ENCODE measurements at regions not wholly inside any gene's neighbourhood (a gene's known extent, or its start where the extent isn't known, plus 50 kb on each side); places are given as distances from the start of the nearest gene placed in this dataset.

DNA sequence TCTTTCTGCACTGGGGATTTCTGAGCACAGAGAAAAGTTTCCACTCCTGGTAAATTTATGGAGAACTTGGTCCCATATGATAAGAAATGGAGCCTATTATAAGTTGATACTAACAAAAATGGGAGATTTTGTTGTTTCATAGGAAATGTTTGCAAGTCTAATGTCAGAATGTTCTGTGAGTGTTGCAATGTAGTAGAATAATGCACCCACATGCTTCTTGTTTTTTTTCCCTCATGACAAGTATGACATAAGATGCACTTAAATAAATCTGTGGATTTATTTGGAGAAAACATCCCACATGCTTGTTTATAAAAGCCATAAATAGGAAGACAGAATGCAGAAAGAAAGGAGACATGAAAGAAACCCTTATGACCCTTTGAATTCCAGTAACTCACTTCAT lies 50.8 kb upstream of the KCNJ6 start:
- no peak for DNase-seq

DNA sequence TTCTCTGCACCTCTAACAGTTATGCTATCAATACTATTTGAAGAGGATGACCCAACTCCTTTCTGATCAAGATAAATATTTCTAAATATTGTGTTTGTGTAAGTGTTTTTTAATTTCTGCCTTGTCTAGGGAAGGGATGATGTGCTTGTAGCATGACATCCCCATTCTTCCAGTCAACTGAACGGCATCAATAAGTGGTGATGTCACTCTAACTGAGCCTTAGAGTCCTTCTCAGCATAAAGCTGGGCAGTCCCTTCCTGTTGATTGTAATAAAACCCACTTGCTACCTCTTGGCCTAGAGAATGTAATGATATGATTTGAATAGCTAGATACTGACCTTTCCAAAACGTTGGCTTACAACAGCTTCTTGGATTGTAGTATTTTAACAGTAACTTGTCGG lies 52.5 kb upstream of the KCNJ6 start:
- DNase-seq, result no peak

DNA sequence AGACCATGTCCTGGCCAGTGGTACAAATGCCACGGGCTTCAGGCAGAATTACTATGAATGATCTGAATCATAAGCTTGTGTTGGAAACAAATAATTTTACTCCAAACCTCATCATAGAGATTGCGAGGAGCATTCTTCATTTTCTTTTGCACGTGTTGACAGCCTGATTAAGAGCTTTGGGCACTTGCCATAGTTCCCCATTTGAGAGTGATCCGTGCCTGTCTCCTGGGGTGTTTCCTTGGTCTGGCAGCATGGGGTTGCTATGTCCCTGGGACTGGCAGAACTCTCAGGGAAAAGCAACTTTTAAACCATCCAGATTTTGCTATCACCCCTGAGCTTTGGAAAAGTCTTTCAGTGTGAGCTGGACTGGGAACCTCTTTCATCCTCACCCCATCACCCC lies 54.3 kb upstream of the KCNJ6 start:
- no peak for DNase-seq

DNA sequence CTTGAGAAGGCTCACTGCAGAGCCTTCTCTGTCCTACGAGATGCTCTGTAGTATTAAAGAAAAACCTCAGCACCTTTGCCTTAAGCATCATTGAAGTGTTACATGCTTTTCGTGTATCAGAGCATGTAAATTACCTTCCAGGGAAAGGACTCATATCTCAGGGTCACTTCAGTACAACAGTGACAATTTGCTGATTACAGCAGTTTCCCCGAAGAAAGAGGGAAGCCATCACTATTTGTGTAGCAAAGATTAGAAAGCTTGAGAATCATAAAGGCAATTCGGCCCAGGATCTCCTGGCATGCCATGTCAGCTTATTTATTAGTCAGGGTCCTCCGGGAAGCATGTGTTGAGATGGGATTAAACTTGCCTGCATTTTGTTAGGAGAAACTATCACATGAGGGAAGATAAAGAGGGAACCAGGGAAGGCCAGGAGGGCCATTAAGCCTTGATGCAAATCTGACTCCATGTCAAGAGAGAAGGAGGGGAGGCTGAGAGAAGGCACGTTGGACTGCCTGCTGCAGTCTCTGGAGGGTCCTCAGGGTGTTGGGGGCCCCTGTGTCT lies 55.2 kb upstream of the KCNJ6 start:
- no peak for DNase-seq

DNA sequence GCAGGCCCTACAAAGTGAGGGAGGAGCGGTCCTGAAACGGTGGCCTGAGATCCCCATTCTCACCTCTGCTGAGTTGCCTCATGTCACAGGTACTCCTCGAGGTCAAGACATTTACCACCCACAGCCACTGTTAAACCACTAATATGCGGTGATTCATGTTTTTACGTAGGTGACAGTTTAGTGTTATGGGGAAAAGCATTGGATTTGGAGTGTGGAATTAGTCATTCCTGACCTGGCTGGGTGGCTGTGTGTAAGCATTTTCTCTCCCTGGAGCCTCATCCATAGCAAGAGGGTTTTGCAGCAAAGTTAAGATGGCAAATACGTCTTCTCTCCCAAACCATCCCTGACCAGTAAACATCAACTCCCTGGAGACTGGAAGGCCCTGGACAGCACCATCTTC lies 57.8 kb upstream of the KCNJ6 start:
- no peak for DNase-seq

DNA sequence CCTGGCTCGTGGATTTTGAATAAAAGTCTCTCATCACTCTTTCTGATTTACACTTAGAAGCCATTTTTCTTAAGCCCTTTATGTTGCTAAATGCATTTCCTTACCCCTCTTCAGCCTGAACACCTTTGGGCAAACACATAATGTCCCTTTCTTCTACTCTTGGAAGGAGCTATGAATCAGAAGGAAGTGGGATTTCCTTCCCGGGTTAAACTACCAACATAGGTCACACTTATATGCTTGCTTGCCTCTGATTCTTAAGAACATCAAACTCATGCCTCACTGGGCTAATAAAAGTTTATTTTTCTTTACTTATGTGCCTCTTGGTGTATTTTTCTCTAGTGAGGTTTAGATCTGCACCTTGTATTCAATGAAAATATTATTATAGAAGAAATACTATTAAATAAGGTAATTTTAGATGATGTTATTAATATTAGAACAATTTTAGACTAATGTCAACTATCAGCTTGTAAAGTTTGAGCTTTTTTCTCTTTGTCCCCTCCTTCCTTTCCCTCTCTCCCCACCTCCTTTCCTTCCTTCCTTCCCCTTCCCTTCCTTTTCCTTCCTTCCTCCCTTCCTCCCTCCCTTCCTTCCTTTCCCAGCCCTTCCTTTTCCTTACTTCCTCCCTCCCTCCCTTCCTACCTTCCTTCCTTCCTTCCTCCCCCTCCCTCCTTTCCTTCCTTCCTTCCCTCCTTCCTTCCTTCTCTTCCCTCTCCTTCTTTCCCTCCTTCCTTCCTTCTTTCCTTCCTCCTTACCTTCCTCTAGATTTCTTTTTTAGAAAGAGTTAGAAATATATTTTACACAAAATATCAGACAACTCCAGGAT lies 66.5 kb upstream of the KCNJ6 start:
- no peak for DNase-seq

DNA sequence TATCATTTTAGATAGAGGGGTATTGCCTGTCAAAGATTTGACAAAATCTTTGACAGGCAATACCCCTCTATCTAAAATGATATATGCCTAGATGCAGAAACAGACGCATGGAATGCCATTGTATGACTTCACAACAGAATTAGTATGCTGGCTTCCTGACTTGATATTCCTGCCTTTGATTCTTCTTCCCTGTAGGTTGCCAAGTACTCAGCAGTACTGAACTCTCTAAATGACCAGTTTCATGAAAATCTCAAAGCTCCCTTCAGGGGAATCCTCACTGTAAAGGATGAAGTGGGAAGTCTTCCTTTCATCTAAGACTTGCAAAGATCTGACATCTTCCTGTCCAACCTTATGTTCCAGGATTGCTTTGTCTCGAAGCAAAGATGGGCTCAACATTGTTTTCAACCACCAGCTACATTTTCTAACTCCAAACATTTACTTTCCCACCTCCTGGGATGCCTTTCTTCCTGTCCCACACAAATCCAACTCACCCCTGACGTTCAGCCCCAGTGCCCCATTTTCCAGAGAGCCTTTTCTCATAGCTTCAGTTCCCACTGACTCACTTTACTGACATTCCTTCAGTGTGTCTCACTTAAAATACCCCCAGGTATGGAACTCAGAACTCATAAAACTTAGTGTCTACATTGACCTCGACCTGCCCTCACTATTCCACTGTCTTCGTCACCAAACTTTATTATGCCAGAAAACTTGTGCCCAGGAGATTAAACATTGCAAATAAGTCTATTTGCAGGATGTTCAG lies 67.3 kb upstream of the KCNJ6 start:
- DNase-seq, result no peak

DNA sequence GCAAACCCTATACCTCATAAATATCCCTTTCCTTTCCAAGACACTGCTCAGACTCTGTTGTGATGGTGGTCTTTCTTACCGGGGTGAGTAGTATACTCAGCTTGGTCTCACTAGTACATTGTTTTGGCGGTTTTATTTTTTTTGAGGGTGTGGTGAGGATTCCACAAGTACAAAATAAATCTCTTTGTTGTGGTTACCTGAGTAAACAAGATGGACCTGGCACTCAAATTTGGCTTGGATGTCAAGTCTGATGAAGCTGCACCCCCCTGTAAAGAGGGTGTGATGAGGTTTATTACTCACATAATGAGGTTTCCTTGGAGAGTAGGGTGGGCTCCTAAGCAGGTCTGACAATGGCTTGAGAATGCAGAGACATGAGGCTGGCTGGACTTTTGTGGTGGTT lies 68.2 kb upstream of the KCNJ6 start:
- DNase-seq, result no peak

DNA sequence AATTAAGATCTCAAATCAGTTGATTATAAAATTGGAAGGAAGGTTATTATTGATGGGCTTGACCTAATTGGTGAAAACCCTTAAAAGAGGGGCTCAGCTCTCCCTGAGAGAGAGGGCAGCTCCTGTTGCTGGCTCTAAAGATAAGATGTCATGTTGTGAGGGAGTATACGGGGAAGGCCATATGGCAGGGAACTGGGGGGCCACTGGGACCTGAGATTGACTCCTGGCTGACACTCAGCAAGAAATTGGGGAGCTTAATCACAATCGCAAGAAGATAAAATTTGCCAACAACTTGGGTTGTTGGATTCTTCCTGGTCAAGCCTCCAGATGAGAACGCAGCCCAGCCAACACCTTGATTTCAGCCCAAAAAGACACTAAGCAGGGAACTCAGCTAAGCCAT lies 69.7 kb upstream of the KCNJ6 start:
- no peak for DNase-seq

DNA sequence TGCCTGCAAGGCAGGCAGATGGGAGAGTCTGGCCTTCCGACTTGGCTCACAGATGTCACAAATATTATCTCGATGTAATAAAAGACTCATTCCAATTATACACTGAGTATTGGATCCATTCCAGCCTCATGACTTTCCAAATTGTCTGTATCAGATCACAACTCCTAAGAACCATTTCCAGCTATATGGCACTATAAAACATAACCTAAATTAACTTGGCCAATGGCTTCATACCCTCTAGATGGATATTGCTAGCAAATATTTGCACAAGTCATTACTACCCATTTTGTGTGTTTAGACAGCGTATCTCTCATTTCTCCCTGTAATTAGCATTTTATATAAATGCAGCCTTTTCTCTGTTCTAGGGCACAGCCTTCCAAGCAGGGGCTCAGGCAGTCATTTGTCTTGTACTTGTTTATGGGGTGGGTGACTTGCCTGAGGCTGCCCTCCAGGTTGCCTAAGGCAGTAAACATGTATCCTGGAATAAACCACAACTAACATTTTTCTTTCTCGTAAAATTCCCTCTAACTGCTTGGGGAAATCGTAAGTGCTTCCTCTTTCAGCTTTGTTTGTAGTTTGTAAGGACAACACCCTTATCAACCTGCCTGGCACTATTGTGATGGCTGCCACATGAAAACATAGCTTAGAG lies 70.6 kb upstream of the KCNJ6 start:
- peak; percentile 83 for DNase-seq

DNA sequence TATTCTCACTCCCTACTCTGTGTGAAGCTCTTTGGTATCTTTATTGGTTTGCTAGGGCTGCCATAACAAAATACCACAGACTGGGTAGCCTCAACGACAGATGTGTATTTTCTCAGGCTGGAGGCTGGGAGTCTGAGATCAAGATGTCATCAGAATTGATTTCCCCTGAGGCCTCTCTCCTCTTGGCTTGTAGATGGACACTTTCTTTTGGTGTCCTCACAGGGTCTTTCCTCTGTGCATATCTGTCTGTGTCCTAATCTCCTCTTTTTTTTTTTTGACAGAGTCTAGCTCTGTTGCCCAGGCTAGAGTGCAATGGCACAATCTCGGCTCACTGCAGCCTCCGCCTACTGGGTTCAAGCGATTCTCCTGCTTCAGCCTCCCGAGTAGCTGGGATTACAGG lies 71.4 kb upstream of the KCNJ6 start:
- DNase-seq, result no peak

DNA sequence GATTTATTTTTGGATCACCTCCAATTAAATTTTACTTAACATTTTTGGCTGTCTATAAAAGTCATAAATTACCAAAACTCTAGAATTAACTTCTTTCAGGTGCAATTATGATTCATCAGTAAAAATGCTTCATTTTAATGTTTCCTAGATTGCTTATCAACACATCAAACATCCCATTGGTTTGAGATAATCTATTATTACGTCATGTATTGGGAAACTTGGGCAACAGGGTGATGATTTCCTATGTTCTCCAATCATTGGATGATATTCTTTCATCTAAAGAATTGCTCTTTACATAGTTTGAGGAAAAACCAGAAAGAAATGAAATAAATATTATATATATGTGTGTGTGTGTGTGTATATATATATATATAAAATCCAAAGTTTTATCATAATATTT lies 76.8 kb upstream of the KCNJ6 start:
- no peak for DNase-seq

DNA sequence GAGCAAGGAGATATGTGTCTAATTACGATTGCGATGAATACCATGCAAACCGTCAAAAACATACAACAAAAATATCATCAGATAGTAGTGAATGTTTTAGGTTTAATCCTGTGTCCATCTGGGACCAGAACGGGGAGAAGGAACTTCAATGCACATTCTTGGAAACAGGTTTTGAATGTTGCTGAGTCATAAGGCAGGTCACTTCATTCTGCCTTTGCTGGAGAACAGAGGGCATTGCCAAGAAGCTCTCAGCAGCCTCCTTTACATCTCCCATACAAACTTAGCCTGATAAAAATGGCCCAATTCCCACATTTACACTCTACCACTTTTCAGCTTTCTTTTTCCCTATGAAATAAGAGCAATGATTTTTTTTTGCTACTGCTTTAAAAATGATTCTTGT lies 78.0 kb upstream of the KCNJ6 start:
- no peak for DNase-seq

DNA sequence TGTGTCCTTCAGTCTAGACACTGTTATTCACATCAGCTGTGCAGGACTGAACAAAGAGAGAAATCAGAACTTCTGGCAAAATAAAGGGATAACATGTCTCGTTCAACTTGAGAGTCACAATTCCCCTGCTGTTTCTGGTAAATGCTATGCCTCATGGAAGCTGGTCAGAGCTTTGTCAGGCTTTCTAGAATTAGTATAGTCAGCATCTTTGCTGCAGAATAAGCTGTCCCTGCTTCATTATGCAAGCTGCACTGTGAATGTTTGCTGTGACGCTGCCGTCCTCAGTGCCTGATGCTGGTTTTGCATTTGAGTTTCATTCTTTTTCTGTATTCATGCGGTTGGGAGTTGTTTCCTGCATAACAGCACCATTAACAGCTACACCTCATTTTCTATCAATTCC lies 96.4 kb upstream of the KCNJ6 start:
- DNase-seq, result no peak

DNA sequence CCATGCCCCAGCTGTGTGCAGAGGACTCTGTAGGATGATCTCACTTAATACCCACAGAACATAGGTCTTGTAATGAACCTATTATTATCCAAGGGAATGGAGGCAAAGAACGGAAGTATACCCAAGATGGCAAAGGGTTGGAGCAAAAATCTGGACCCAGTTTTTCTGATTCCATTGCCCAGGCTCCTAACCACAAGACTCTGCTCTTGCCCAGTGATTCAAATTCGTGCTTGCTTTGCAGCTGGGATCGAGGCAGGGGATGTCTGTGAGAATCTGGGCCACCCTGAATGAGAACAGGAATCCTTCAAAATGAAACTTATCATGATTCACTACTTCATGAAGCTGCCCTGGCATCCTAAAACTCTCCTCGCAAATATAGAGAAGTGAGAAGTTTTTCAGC lies 97.5 kb upstream of the KCNJ6 start:
- no peak for DNase-seq

DNA sequence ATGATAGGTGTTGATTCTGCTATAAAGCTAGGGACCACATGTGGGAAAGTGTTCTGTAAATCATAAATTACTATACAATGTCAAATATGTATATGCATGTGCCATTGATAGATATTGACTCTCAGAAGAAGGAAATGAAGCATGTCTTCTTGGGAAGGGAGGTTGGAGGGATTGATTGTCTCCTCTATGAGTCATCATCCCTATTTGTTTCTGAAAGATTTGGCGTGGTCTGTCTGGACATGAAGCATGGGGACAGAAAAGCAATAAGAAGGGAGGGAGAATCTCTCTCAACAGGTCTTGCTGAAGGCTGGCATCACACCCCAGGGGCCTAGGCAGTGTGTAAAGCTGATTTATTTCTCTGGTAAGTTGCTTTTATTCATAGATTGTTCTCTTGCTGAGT lies 98.0 kb upstream of the KCNJ6 start:
- DNase-seq, result no peak

DNA sequence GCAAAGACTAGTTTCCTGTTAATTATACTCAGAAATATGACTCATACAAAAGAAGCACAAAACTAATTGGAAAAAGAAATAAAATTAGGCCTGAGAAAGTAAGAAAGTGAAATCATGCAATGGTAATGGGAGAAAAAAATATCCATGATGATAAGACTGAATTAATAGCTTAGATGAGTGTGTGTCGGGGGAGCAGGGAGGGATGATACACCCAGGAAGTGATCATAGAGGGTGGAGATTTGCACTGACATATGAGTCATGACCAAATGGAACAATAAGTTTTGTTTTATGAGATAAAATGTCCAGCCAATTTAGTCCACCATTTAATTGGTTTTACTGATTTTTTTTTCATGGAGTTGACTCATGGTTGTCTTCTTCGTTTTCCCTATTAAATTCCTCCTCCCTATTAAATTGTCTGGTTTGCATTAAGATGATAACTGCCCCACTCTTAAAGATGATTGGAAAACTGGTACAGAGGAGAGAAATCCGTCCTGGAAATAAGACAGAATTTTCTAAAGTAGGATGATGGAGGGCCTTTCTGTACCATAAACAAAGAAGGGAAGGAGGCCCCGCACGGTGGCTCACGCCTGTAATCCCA lies 111.7 kb upstream of the KCNJ6 start:
- no peak for DNase-seq

DNA sequence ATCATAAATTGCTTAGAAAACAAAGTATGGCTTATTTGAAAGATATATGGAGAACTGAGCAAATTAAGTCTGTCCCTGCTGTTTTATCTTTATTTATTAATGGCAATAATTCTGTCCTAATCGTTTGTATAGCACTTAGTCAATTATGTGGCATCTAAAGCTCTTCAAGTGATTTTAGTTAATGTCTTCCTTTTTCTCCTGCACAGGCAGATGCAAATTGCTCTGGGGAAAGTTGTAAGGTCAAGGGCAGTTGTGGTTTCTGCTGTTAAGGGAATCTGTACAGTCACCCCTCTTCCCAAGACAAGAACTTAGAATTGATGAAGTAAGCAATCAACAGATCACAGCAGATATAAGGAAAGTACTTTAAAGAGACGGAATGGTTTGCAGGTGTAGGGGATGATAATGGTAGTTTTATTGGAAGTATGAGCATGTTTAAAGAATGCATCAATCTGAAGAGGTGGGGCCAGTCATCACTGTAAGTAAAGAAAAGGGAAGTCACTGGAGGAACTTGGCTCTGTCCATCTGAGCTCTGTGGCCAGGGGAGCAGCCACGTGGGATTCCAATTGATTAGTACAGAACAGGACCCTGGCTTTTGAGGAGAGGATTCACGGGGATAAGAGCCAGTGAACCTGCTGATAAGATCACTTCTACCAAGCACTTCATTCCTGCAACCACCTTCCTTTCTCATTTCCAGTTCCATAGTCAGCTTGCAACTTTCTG lies 116.0 kb upstream of the KCNJ6 start:
- no peak for DNase-seq

DNA sequence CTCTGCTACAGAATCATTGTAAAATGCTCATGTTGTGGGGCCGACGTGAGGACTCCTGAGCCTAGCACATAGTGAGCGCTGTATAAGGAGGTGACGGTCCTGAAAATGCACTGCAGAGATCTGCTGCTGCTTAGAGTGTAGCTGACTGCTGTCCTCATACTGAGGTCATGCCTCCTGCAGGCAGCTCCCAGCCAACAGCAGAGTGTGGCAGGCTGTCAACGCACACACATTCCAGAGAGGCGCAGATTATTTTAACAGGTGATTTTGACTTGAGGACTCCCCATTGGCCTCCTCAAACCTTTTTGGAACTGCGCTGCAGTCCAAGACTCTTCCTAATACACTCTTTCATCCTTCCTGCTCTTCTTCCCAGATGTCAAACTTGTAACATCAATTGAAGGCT lies 119.8 kb upstream of the KCNJ6 start:
- no peak for DNase-seq

DNA sequence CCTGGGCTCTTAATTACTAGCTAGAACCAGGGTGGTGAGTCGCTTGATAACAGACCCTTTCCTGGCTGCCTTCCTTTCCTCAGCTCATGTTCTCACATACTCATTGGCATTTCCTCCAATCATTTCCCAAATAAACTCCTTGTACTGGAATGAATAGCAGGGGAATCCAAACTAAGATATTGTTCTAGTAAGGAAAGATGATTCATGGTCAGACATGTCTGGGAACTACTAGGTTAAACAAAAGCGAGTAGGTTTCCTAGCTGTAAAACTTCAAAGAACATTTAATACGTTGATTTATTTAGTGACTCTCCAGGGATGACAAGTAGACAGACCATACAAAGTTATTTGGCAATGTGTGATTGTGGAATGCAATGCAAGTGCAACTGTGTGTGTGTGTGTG lies 121.2 kb upstream of the KCNJ6 start:
- no peak for DNase-seq

DNA sequence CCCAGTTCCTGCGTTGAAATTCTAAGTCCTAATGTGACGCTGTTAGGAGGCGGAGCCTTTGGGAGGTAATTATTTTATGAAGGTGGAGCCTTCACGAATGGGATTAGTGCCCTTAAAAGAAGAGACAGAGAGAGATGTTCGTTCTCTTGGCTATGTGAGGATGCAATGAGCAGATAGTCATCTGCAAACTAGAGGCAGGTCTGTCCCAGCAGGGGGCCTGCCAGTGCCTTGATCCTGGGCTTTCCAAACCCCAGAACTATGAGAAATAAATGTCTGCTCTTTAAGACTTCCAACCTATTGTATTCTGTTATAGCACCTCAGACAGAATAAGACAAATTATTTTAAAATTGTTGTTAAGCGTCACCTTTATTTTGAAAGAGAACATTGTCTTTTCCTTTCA lies 123.1 kb upstream of the KCNJ6 start:
- no peak for DNase-seq

DNA sequence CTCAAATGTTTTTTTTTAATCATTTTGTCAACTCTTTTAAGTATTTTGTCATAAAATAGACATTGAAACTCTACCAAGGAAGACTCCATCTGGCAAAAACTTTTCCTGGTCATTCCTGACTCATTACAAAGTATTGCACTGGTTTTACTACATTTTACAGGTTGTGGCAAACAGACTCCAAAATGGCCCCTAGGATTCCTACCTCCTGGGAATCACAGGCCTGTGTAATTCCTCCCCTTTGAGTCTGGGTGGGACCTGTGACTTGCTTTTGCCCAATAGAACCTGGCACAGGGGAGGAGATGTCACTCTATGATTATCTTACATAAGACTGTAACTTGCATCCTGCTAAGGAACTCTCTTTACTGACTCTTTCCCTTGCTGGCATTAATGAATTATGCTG lies 123.6 kb upstream of the KCNJ6 start:
- DNase-seq, result no peak

DNA sequence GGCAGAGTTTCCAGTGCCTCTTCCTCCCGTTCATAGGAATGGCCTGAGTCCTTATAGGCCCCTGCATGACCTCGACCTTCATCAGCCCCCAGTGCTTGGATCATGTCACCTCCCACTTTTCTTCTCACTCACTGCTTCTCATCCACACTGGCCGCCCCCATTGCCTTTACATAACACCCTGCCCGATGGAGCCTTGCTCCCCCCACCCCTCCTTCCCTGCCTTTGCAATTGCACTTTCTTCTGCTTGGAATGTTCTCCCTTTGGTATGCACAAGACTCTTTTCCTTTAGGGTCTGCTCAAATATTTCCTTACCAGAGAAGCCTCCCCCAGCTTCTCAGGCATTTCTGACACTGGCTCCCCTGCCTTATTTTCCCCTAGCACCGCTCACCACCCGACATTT lies 125.2 kb upstream of the KCNJ6 start:
- no peak for DNase-seq
